22Rv1 (cell line): ENCODE measurements at regions not wholly inside any gene's neighbourhood (a gene's known extent, or its start where the extent isn't known, plus 50 kb on each side); places are given as distances from the start of the nearest gene placed in this dataset.

Source experiments
- CTCF ChIP-seq: fragments of 450-650 bp; IDR thresholded peaks from 2 replicates; pipeline ENCODE4 v1.5.1; 2017; ENCODE audit warnings: mild to moderate bottlenecking
- ZFX ChIP-seq: fragments of 450-650 bp; IDR thresholded peaks from 2 replicates; pipeline ENCODE4 v1.6.1; 2017; ENCODE audit warnings: antibody characterized with exemption, borderline replicate concordance

- TF ChIP-seq CTCF (no peak), ZFX (no peak)
Measured at GRCh38 chr9:95738438-95738837, 137.1 kb upstream of the ERCC6L2 start.
